ENCODE measurements at regions not wholly inside any gene's neighbourhood (a gene's known extent, or its start where the extent isn't known, plus 50 kb on each side); places are given as distances from the start of the nearest gene placed in this dataset.

GRCh38 chr1:191140038-191140437 lies 662.4 kb upstream of the BRINP3 start:
- Histone ChIP-seq H3K4me1 (ENCODE audit: control insufficient read depth, insufficient read depth, low read length) (no peaks in the 10 kb centered on the region), H2BK5ac (ENCODE audit: low read depth, low read length, poor library complexity, severe bottlenecking) (no peak overlapping the region), H2AFZ (replicated peaks; ENCODE audit: low read length, poor library complexity) (no peak overlapping the region), H3K9me1 (ENCODE audit: insufficient read depth, low read length) (no peaks in the 10 kb centered on the region), H4K20me1 (ENCODE audit: insufficient read depth, low read length) (no peaks in the 10 kb centered on the region), H2AK9ac (replicated peaks; ENCODE audit: low read depth, low read length, poor library complexity) (no peak overlapping the region), H2BK120ac (ENCODE audit: low read depth, low read length) (no peak overlapping the region), H3K36me3 (ENCODE audit: control insufficient read depth, insufficient read depth, low read length) (no peaks in the 10 kb centered on the region), H3K4me2 (ENCODE audit: low read depth, low read length) (no peak overlapping the region), H3K4ac (ENCODE audit: low read depth, low read length) (no peak overlapping the region), H3K56ac (ENCODE audit: extremely low read depth, insufficient read depth, low read length) (no peak overlapping the region), H2BK20ac (ENCODE audit: low read depth, low read length) (no peak overlapping the region), H3K27ac (ENCODE audit: insufficient read depth, low read length) (no peak overlapping the region), H3K4me3 (ENCODE audit: insufficient read depth, low read depth, low read length) (no peak overlapping the region), H3K79me1 (ENCODE audit: low read depth in 1 of 2, low read length in 2 of 2) (no peaks in the 10 kb centered on the region), H2AK5ac (ENCODE audit: low read depth, low read length) (no peak overlapping the region), H4K91ac (ENCODE audit: insufficient read depth, low read depth, low read length) (no peak overlapping the region), H3K9me3 (ENCODE audit: control insufficient read depth, insufficient read depth, low read length) (no peaks in the 10 kb centered on the region), H3K9ac (ENCODE audit: low read depth, low read length) (no peak overlapping the region), H3K14ac (replicated peaks; ENCODE audit: low read depth, low read length) (no peak overlapping the region), H3K18ac (ENCODE audit: low read depth, low read length) (no peak overlapping the region), H2BK15ac (ENCODE audit: low read depth, low read length) (no peak overlapping the region), H3K23ac (ENCODE audit: low read depth, low read length) (no peak overlapping the region), H4K5ac (ENCODE audit: low read depth, low read length) (no peak overlapping the region), H3K27me3 (ENCODE audit: control insufficient read depth, insufficient read depth, low read length) (no peaks in the 10 kb centered on the region), H4K8ac (ENCODE audit: low read depth in 2 of 2, low read length in 2 of 2) (no peak overlapping the region)
- TF ChIP-seq RFX5 (IDR thresholded peaks at IDR 0.05; ENCODE audit: low read depth, low read length) (no peak), CEBPB (IDR thresholded peaks at IDR 0.05; ENCODE audit: low read depth, low read length) (peak; percentile 41)
- no peak for DNase-seq
- no CpG with 5 or more reads among the region's 1 CpG for WGBS, 2 experiments (ENCODE audit: extremely low coverage in 2 of 2, insufficient read length in 1 of 2)
- intact Hi-C loops (cut with micrococcal nuclease) (no loop called here), in situ Hi-C loops (cut with MboI; ENCODE audit: low sequenced_read_pairs) (no loop called here), dilution Hi-C loops (cut with HindIII; ENCODE audit: low sequenced_read_pairs, unreplicated experiment) (no loop called here)
- ATAC-seq (ENCODE audit: low read depth), result no peak
- CTCF ChIA-PET, result no interaction called here
- POLR2A ChIA-PET (ENCODE audit: unreplicated experiment), result no interaction called here
- BruUV-seq (replicated peaks), result no TSS peak

Data from IMR-90 (cell line).